ENCODE measurements at regions not wholly inside any gene's neighbourhood (a gene's known extent, or its start where the extent isn't known, plus 50 kb on each side); places are given as distances from the start of the nearest gene placed in this dataset.

GRCh38 chr7:131148258-131148657 lies 179.4 kb upstream of the MKLN1 start:
- ATAC-seq (ENCODE audit: low FRiP score), result no peak
- DNase-seq (ENCODE audit: low spot score), result no peak
- no peak for TF ChIP-seq CTCF (IDR thresholded peaks at IDR 0.05)

GRCh38 chr7:131148708-131149428 lies 178.8 kb upstream of the MKLN1 start:
- TF ChIP-seq CTCF (IDR thresholded peaks at IDR 0.05), result no peak
- ATAC-seq (ENCODE audit: low FRiP score) (no peak), DNase-seq (ENCODE audit: low spot score) (no peak)

GRCh38 chr7:131149429-131149773 lies 178.3 kb upstream of the MKLN1 start:
- no peak for TF ChIP-seq CTCF (IDR thresholded peaks at IDR 0.05)
- ATAC-seq (ENCODE audit: low FRiP score) (no peak), DNase-seq (ENCODE audit: low spot score) (no peak)

GRCh38 chr7:131149840-131150239 lies 177.8 kb upstream of the MKLN1 start:
- no peak for TF ChIP-seq CTCF (IDR thresholded peaks at IDR 0.05)
- ATAC-seq (ENCODE audit: low FRiP score) (no peak), DNase-seq (ENCODE audit: low spot score) (no peak)

- no peak for DNase-seq (ENCODE audit: low spot score)
- ATAC-seq (ENCODE audit: low FRiP score), result no peak
- TF ChIP-seq CTCF (IDR thresholded peaks at IDR 0.05), result no peak
Observed at GRCh38 chr7:131151034-131151433, 176.6 kb upstream of the MKLN1 start.

GRCh38 chr7:131152766-131153165 lies 174.9 kb upstream of the MKLN1 start:
- ATAC-seq (ENCODE audit: low FRiP score) (no peak), DNase-seq (ENCODE audit: low spot score) (no peak)
- TF ChIP-seq CTCF (IDR thresholded peaks at IDR 0.05), result no peak

- ATAC-seq (ENCODE audit: low FRiP score) (no peak), DNase-seq (ENCODE audit: low spot score) (no peak)
- no peak for TF ChIP-seq CTCF (IDR thresholded peaks at IDR 0.05)
Observed at GRCh38 chr7:131154380-131154779, 173.3 kb upstream of the MKLN1 start.

Data from omental fat pad (tissue), 3 donors.